ENCODE measurements at regions not wholly inside any gene's neighbourhood (a gene's known extent, or its start where the extent isn't known, plus 50 kb on each side); places are given as distances from the start of the nearest gene placed in this dataset.
A peak's percentile ranks its signal among the peaks of the same experiment; 100 is the strongest.
"Not testable (repeated sequence)": the region's sequence is repeated elsewhere in the genome, so short reads cannot be mapped to it uniquely, and the experiment has no call there.

GRCh38 chr5:102617191-102618187 lies 118.7 kb upstream of the SLCO6A1 start:
- DNase-seq, result peak; percentile 50

GRCh38 chr5:102622262-102622661 lies 123.5 kb upstream of the SLCO6A1 start:
- DNase-seq, result no peak

GRCh38 chr5:102623329-102624065 lies 124.7 kb upstream of the SLCO6A1 start:
- DNase-seq, result no peak

- DNase-seq, result no peak
These were observed 125.6 kb upstream of the SLCO6A1 start for GRCh38 chr5:102624405-102624804.

GRCh38 chr5:102625468-102625867 lies 126.7 kb upstream of the SLCO6A1 start:
- DNase-seq, result no peak

GRCh38 chr5:102625928-102626327 lies 127.1 kb upstream of the SLCO6A1 start:
- peak; percentile 66 for DNase-seq

GRCh38 chr5:102627315-102627714 lies 127.8 kb upstream of the PAM start:
- no peak for DNase-seq

- DNase-seq, result no peak
These were observed 126.5 kb upstream of the PAM start for GRCh38 chr5:102628441-102629175.

- DNase-seq, result no peak
These were observed 125.1 kb upstream of the PAM start for GRCh38 chr5:102629827-102630605.

- DNase-seq, result not testable (repeated sequence)
These were observed 119.7 kb upstream of the PAM start for GRCh38 chr5:102635399-102635798.

- no peak for DNase-seq
These were observed 116.8 kb upstream of the PAM start for GRCh38 chr5:102638316-102638715.

- no peak for DNase-seq
These were observed 116.0 kb upstream of the PAM start for GRCh38 chr5:102638912-102639652.

GRCh38 chr5:102649731-102650130 lies 105.4 kb upstream of the PAM start:
- DNase-seq, result no peak

GRCh38 chr5:102651466-102651865 lies 103.6 kb upstream of the PAM start:
- DNase-seq, result no peak

GRCh38 chr5:102654559-102655349 lies 100.4 kb upstream of the PAM start:
- no peak for DNase-seq

- no peak for DNase-seq
These were observed 96.0 kb upstream of the PAM start for GRCh38 chr5:102659151-102659550.

GRCh38 chr5:102660111-102660510 lies 95.0 kb upstream of the PAM start:
- no peak for DNase-seq

- DNase-seq, result no peak
These were observed 91.2 kb upstream of the PAM start for GRCh38 chr5:102663749-102664530.

GRCh38 chr5:102664616-102665335 lies 90.3 kb upstream of the PAM start:
- DNase-seq, result no peak
